GM23338 (cell line): ENCODE measurements at regions not wholly inside any gene's neighbourhood (a gene's known extent, or its start where the extent isn't known, plus 50 kb on each side); places are given as distances from the start of the nearest gene placed in this dataset.

ENCODE experiments used
- ATAC-seq: fragments of 200-7000 bp; cut with Tn5 transposase; 3 replicates; pipeline ENCODE4 v1.9.1; 2020
- DNase-seq: peaks from one replicate; pipeline ENCODE4 v3.0.0-alpha.2; 2015; ENCODE audit warnings: low spot score
- H2AFZ ChIP-seq: fragments of 200-600 bp; sonication (generic); 2 replicates; pipeline ENCODE4 v1.8.0; 2016; ENCODE audit warnings: antibody characterized with exemption, mild to moderate bottlenecking, moderate library complexity
- H3F3A ChIP-seq: fragments of 200-600 bp; sonication (generic); replicated peaks from 2 replicates; pipeline ENCODE4 v1.8.0; 2017; ENCODE audit warnings: antibody characterized with exemption, mixed run types, low read depth
- H3K27ac ChIP-seq: fragments of 200-600 bp; sonication (generic); 2 replicates; pipeline ENCODE4 v1.6.1; 2016; ENCODE audit warnings: low read depth
- H3K27me3 ChIP-seq: fragments of 200-600 bp; sonication (generic); 2 replicates; pipeline ENCODE4 v1.8.0; 2016; ENCODE audit warnings: mild to moderate bottlenecking, mixed run types, moderate library complexity; ENCODE audit not compliant: insufficient read depth
- H3K36me3 ChIP-seq: fragments of 200-600 bp; sonication (generic); 2 replicates; pipeline ENCODE4 v1.8.0; 2016; ENCODE audit warnings: mild to moderate bottlenecking; ENCODE audit not compliant: insufficient read depth
- H3K4me1 ChIP-seq: fragments of 200-600 bp; sonication (generic); 2 replicates; pipeline ENCODE4 v1.8.0; 2016; ENCODE audit warnings: mild to moderate bottlenecking, moderate library complexity; ENCODE audit not compliant: insufficient read depth
- H3K4me2 ChIP-seq: fragments of 200-600 bp; sonication (generic); 2 replicates; pipeline ENCODE4 v1.7.1; 2017; ENCODE audit warnings: mixed run types
- H3K4me3 ChIP-seq: fragments of 200-600 bp; sonication (generic); 2 replicates; pipeline ENCODE4 v1.6.1; 2016; ENCODE audit warnings: mixed run types
- H3K79me2 ChIP-seq: fragments of 200-600 bp; sonication (generic); replicated peaks from 2 replicates; pipeline ENCODE4 v1.8.0; 2017; ENCODE audit warnings: mild to moderate bottlenecking; ENCODE audit not compliant: insufficient read depth
- H3K9me2 ChIP-seq: fragments of 200-600 bp; sonication (generic); 2 replicates; pipeline ENCODE4 v1.8.0; 2017; ENCODE audit not compliant: insufficient read depth
- H4K20me1 ChIP-seq: fragments of 200-600 bp; sonication (generic); replicated peaks from 2 replicates; pipeline ENCODE4 v1.8.0; 2017; ENCODE audit warnings: mild to moderate bottlenecking; ENCODE audit not compliant: insufficient read depth
- H3K27ac Mint-ChIP-seq: 2 replicates; pipeline ENCODE4 v1.8.0; 2020; ENCODE audit warnings: inconsistent platforms, mild to moderate bottlenecking, moderate library complexity, mixed read lengths
- H3K27me3 Mint-ChIP-seq: 3 replicates; pipeline ENCODE4 v1.8.0; 2022; ENCODE audit warnings: low read depth, mild to moderate bottlenecking, moderate library complexity, mixed read lengths, inconsistent platforms; ENCODE audit not compliant: insufficient read depth, poor library complexity
- H3K36me3 Mint-ChIP-seq: 3 replicates; pipeline ENCODE4 v1.8.0; 2021; ENCODE audit warnings: low read depth, mild to moderate bottlenecking, inconsistent platforms, moderate library complexity, mixed read lengths
- H3K4me1 Mint-ChIP-seq: 3 replicates; pipeline ENCODE4 v1.8.0; 2020; ENCODE audit warnings: mild to moderate bottlenecking, inconsistent platforms, mixed read lengths
- H3K4me3 Mint-ChIP-seq: 3 replicates; pipeline ENCODE4 v1.8.0; 2021; ENCODE audit warnings: moderate library complexity, mild to moderate bottlenecking, inconsistent platforms, mixed read lengths
- H3K9me3 Mint-ChIP-seq: 3 replicates; pipeline ENCODE4 v1.8.0; 2020; ENCODE audit warnings: moderate library complexity, mild to moderate bottlenecking, inconsistent platforms, mixed read lengths
- EZH2 ChIP-seq: fragments of 200-600 bp; sonication (generic); IDR thresholded peaks from one replicate; pipeline ENCODE4 v1.8.0; 2017; ENCODE audit warnings: antibody characterized with exemption, mild to moderate bottlenecking, low read depth; ENCODE audit not compliant: unreplicated experiment
- EZH2phosphoT487 ChIP-seq: fragments of 200-600 bp; sonication (generic); IDR thresholded peaks from one replicate; pipeline ENCODE4 v1.8.1; 2018; ENCODE audit warnings: antibody characterized with exemption; ENCODE audit not compliant: unreplicated experiment
- JUNB ChIP-seq: IDR thresholded peaks from one replicate; pipeline ENCODE4 v1.6.1; 2016; ENCODE audit warnings: antibody characterized with exemption; ENCODE audit not compliant: unreplicated experiment
- NANOG ChIP-seq: IDR thresholded peaks from 2 replicates; pipeline ENCODE4 v1.6.1; 2016; ENCODE audit warnings: antibody characterized with exemption, borderline replicate concordance
- POLR2AphosphoS5 ChIP-seq: IDR thresholded peaks from 2 replicates; pipeline ENCODE4 v1.6.1; 2016; ENCODE audit warnings: antibody characterized with exemption, low read depth
- STAT1 ChIP-seq: IDR thresholded peaks from one replicate; pipeline ENCODE4 v1.6.1; 2016; ENCODE audit warnings: antibody characterized with exemption; ENCODE audit not compliant: unreplicated experiment
- ZNF114 ChIP-seq: fragments of 250-450 bp; sonication (Bioruptor Pico); IDR thresholded peaks from 2 replicates; pipeline ENCODE4 v1.5.0; 2020; ENCODE audit warnings: mild to moderate bottlenecking, moderate library complexity
- ZNF331 ChIP-seq: fragments of 250-450 bp; sonication (Bioruptor Pico); IDR thresholded peaks from 2 replicates; pipeline ENCODE4 v1.5.0; 2020; ENCODE audit warnings: low read depth, mild to moderate bottlenecking, moderate library complexity
- TF ChIP-seq, protein P1 (sequence below): IDR thresholded peaks from one replicate; pipeline ENCODE4 v1.6.1; 2018; ENCODE audit warnings: antibody characterized with exemption; ENCODE audit not compliant: unreplicated experiment
- TF ChIP-seq, protein P2 (sequence below): IDR thresholded peaks from 2 replicates; pipeline ENCODE4 v1.6.1; 2016; ENCODE audit warnings: antibody characterized with exemption
- TF ChIP-seq, protein P3 (sequence below): fragments of 250-450 bp; sonication (Bioruptor Pico); IDR thresholded peaks from 2 replicates; pipeline ENCODE4 v1.5.0; 2020; ENCODE audit warnings: mild to moderate bottlenecking, moderate library complexity
- TF ChIP-seq, protein P4 (sequence below), 2 experiments: fragments of 200-600 bp in 1 of 2; sonication (generic) in 1 of 2; conservative IDR thresholded peaks; 2 replicates each; pipeline versions ENCODE4 v1.5.1 to v1.6.1; 2016 to 2017; ENCODE audit warnings: antibody characterized with exemption in 2 of 2, low read depth in 2 of 2, mild to moderate bottlenecking in 2 of 2, moderate library complexity in 1 of 2

DNA sequence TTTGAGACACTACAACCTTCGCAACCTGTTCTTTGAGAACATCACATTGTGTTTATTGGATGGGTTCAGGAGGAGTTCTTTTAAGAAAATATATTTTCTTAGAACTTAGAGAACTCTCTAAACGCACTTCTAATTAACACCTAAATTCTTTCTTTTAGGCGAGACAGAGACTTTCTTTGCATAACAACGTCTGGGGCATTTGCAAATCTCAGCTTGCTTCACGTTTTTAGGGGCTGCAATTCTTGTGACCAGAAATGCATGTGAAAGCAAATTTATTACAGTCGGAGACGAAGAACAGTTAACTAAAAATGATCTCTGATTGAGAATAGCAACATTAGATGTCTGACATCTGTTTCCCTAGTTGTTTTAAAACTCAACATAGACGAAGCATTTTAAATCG lies 568.3 kb upstream of the ZNF717 start (continued):
- TF ChIP-seq, protein P1, sequence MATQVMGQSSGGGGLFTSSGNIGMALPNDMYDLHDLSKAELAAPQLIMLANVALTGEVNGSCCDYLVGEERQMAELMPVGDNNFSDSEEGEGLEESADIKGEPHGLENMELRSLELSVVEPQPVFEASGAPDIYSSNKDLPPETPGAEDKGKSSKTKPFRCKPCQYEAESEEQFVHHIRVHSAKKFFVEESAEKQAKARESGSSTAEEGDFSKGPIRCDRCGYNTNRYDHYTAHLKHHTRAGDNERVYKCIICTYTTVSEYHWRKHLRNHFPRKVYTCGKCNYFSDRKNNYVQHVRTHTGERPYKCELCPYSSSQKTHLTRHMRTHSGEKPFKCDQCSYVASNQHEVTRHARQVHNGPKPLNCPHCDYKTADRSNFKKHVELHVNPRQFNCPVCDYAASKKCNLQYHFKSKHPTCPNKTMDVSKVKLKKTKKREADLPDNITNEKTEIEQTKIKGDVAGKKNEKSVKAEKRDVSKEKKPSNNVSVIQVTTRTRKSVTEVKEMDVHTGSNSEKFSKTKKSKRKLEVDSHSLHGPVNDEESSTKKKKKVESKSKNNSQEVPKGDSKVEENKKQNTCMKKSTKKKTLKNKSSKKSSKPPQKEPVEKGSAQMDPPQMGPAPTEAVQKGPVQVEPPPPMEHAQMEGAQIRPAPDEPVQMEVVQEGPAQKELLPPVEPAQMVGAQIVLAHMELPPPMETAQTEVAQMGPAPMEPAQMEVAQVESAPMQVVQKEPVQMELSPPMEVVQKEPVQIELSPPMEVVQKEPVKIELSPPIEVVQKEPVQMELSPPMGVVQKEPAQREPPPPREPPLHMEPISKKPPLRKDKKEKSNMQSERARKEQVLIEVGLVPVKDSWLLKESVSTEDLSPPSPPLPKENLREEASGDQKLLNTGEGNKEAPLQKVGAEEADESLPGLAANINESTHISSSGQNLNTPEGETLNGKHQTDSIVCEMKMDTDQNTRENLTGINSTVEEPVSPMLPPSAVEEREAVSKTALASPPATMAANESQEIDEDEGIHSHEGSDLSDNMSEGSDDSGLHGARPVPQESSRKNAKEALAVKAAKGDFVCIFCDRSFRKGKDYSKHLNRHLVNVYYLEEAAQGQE = no peak
- TF ChIP-seq NANOG (peak; percentile 66; the same call in 1 of the 2 replicates), EZH2 (no peak)

DNA sequence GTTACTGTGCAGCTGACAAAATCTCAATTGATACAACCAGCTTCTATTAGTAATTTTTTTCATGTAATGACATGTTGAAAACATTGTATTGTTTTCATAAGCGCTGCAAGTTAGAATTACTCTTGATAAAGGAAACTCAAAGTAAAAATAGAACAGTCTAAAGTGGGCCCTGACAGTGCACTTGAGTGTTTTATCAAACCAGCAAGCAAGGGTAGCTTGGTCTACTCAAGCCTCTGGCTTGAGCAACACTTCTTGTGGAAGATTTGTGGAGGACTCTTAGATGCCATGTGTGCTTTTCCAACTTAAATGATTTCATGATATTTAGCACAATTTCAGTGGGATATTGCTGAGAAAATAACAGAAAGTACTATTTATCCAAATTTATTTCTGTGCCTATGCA lies 575.7 kb upstream of the ZNF717 start:
- H3K36me3 Mint-ChIP-seq = no peaks in the 10 kb centered on the region
- no peaks in the 10 kb centered on the region for H3K9me2 ChIP-seq
- H3K4me2 ChIP-seq = no peak overlapping the region
- no peaks in the 10 kb centered on the region for H3F3A ChIP-seq
- no peak overlapping the region for H3K27ac ChIP-seq
- H2AFZ ChIP-seq = no peak overlapping the region
- H3K27ac Mint-ChIP-seq = no peak overlapping the region
- no peaks in the 10 kb centered on the region for H3K27me3 ChIP-seq
- H3K36me3 ChIP-seq = no peaks in the 10 kb centered on the region
- no peak overlapping the region for H3K4me3 ChIP-seq
- H3K27me3 Mint-ChIP-seq = peaks cover under 1% of the 10 kb centered on the region
- H4K20me1 ChIP-seq = no peaks in the 10 kb centered on the region
- H3K79me2 ChIP-seq = no peaks in the 10 kb centered on the region
- no peaks in the 10 kb centered on the region for H3K4me1 ChIP-seq
- DNase-seq (no peak), ATAC-seq (no peak)
- H3K4me3 Mint-ChIP-seq = no peak overlapping the region
- H3K4me1 Mint-ChIP-seq = no peaks in the 10 kb centered on the region; the same call in 2 of the 3 replicates
- no peaks in the 10 kb centered on the region for H3K9me3 Mint-ChIP-seq
- no peak for TF ChIP-seq EZH2phosphoT487
- TF ChIP-seq, protein P2, sequence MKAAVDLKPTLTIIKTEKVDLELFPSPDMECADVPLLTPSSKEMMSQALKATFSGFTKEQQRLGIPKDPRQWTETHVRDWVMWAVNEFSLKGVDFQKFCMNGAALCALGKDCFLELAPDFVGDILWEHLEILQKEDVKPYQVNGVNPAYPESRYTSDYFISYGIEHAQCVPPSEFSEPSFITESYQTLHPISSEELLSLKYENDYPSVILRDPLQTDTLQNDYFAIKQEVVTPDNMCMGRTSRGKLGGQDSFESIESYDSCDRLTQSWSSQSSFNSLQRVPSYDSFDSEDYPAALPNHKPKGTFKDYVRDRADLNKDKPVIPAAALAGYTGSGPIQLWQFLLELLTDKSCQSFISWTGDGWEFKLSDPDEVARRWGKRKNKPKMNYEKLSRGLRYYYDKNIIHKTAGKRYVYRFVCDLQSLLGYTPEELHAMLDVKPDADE = no peak
- no peak for TF ChIP-seq JUNB
- no peak for TF ChIP-seq POLR2AphosphoS5
- TF ChIP-seq, protein P3, sequence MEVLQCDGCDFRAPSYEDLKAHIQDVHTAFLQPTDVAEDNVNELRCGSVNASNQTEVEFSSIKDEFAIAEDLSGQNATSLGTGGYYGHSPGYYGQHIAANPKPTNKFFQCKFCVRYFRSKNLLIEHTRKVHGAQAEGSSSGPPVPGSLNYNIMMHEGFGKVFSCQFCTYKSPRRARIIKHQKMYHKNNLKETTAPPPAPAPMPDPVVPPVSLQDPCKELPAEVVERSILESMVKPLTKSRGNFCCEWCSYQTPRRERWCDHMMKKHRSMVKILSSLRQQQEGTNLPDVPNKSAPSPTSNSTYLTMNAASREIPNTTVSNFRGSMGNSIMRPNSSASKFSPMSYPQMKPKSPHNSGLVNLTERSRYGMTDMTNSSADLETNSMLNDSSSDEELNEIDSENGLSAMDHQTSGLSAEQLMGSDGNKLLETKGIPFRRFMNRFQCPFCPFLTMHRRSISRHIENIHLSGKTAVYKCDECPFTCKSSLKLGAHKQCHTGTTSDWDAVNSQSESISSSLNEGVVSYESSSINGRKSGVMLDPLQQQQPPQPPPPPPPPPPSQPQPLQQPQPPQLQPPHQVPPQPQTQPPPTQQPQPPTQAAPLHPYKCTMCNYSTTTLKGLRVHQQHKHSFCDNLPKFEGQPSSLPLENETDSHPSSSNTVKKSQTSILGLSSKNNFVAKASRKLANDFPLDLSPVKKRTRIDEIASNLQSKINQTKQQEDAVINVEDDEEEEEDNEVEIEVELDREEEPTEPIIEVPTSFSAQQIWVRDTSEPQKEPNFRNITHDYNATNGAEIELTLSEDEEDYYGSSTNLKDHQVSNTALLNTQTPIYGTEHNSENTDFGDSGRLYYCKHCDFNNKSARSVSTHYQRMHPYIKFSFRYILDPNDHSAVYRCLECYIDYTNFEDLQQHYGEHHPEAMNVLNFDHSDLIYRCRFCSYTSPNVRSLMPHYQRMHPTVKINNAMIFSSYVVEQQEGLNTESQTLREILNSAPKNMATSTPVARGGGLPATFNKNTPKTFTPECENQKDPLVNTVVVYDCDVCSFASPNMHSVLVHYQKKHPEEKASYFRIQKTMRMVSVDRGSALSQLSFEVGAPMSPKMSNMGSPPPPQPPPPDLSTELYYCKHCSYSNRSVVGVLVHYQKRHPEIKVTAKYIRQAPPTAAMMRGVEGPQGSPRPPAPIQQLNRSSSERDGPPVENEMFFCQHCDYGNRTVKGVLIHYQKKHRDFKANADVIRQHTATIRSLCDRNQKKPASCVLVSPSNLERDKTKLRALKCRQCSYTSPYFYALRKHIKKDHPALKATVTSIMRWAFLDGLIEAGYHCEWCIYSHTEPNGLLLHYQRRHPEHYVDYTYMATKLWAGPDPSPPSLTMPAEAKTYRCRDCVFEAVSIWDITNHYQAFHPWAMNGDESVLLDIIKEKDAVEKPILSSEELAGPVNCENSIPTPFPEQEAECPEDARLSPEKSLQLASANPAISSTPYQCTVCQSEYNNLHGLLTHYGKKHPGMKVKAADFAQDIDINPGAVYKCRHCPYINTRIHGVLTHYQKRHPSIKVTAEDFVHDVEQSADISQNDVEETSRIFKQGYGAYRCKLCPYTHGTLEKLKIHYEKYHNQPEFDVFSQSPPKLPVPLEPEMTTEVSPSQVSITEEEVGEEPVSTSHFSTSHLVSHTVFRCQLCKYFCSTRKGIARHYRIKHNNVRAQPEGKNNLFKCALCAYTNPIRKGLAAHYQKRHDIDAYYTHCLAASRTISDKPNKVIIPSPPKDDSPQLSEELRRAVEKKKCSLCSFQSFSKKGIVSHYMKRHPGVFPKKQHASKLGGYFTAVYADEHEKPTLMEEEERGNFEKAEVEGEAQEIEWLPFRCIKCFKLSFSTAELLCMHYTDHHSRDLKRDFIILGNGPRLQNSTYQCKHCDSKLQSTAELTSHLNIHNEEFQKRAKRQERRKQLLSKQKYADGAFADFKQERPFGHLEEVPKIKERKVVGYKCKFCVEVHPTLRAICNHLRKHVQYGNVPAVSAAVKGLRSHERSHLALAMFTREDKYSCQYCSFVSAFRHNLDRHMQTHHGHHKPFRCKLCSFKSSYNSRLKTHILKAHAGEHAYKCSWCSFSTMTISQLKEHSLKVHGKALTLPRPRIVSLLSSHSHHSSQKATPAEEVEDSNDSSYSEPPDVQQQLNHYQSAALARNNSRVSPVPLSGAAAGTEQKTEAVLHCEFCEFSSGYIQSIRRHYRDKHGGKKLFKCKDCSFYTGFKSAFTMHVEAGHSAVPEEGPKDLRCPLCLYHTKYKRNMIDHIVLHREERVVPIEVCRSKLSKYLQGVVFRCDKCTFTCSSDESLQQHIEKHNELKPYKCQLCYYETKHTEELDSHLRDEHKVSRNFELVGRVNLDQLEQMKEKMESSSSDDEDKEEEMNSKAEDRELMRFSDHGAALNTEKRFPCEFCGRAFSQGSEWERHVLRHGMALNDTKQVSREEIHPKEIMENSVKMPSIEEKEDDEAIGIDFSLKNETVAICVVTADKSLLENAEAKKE (CRISPR knock-in tag) = no peak
- no peak for TF ChIP-seq STAT1
- TF ChIP-seq ZNF331 (CRISPR knock-in tag) = no peak
- TF ChIP-seq ZNF114 = no peak
- TF ChIP-seq, protein P4, sequence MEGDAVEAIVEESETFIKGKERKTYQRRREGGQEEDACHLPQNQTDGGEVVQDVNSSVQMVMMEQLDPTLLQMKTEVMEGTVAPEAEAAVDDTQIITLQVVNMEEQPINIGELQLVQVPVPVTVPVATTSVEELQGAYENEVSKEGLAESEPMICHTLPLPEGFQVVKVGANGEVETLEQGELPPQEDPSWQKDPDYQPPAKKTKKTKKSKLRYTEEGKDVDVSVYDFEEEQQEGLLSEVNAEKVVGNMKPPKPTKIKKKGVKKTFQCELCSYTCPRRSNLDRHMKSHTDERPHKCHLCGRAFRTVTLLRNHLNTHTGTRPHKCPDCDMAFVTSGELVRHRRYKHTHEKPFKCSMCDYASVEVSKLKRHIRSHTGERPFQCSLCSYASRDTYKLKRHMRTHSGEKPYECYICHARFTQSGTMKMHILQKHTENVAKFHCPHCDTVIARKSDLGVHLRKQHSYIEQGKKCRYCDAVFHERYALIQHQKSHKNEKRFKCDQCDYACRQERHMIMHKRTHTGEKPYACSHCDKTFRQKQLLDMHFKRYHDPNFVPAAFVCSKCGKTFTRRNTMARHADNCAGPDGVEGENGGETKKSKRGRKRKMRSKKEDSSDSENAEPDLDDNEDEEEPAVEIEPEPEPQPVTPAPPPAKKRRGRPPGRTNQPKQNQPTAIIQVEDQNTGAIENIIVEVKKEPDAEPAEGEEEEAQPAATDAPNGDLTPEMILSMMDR (conservative IDR thresholded peaks at IDR 0.05; ENCODE audit: low read depth in 2 of 2) = no peak
